WTC11 (cell line): ENCODE measurements at regions not wholly inside any gene's neighbourhood (a gene's known extent, or its start where the extent isn't known, plus 50 kb on each side); places are given as distances from the start of the nearest gene placed in this dataset.

Source experiments
- ATAC-seq: fragments of 200-7000 bp; cut with Tn5 transposase; 2 replicates; pipeline ENCODE4 v1.10.0; 2021; ENCODE audit warnings: mild to moderate bottlenecking, moderate library complexity
- CTCF ChIA-PET: fragments of 300-600 bp; sonication (Branson Sonifier 250); formaldehyde crosslinking; loops from one replicate; lab custom pipeline; 2021; ENCODE audit warnings: antibody characterized with exemption; lab: Charles Lee
- POLR2A ChIA-PET: fragments of 350-600 bp; sonication (Branson Sonifier 250); formaldehyde crosslinking; loops from one replicate; lab custom pipeline; 2021; ENCODE audit warnings: antibody characterized with exemption; lab: Charles Lee
- DNase-seq: peaks from one replicate; pipeline ENCODE4 v3.0.0; 2021; ENCODE audit warnings: low spot score
- H3K27ac Mint-ChIP-seq: 2 replicates; pipeline ENCODE4 v1.8.0; 2021; ENCODE audit warnings: mixed read lengths
- H3K27me3 Mint-ChIP-seq: 2 replicates; pipeline ENCODE4 v1.8.0; 2021; ENCODE audit warnings: low read depth, mild to moderate bottlenecking, moderate library complexity, mixed read lengths
- H3K36me3 Mint-ChIP-seq: 2 replicates; pipeline ENCODE4 v1.8.0; 2021; ENCODE audit warnings: mixed read lengths
- H3K4me1 Mint-ChIP-seq: 2 replicates; pipeline ENCODE4 v1.8.0; 2022; ENCODE audit warnings: mixed read lengths
- H3K4me3 Mint-ChIP-seq: 2 replicates; pipeline ENCODE4 v1.8.0; 2021; ENCODE audit warnings: mild to moderate bottlenecking, moderate library complexity, mixed read lengths
- H3K9me3 Mint-ChIP-seq: 2 replicates; pipeline ENCODE4 v1.8.0; 2021; ENCODE audit warnings: mixed read lengths
- AR ChIP-seq: fragments of 250-450 bp; sonication (Bioruptor Pico); IDR thresholded peaks from 2 replicates; pipeline ENCODE4 v1.9.0; 2021; ENCODE audit warnings: mild to moderate bottlenecking
- ARID4B ChIP-seq: sonication (generic); formaldehyde crosslinking; IDR thresholded peaks from 2 replicates; pipeline ENCODE4 v1.8.0; 2023; ENCODE audit warnings: missing genetic modification reagents, mild to moderate bottlenecking, borderline replicate concordance
- CREM ChIP-seq: sonication (generic); formaldehyde crosslinking; IDR thresholded peaks from 2 replicates; pipeline ENCODE4 v1.8.1; 2022; ENCODE audit warnings: mild to moderate bottlenecking, missing genetic modification reagents, moderate library complexity
- CTCF ChIP-seq: fragments of 200-600 bp; IDR thresholded peaks from 2 replicates; pipeline ENCODE4 v1.8.0; 2022; ENCODE audit warnings: antibody characterized with exemption
- E2F5 ChIP-seq: sonication (generic); formaldehyde crosslinking; IDR thresholded peaks from 2 replicates; pipeline ENCODE4 v1.8.1; 2022; ENCODE audit warnings: mild to moderate bottlenecking, moderate library complexity, missing genetic modification reagents
- FOXP4 ChIP-seq: sonication (generic); formaldehyde crosslinking; IDR thresholded peaks from 2 replicates; pipeline ENCODE4 v1.8.0; 2022; ENCODE audit warnings: mild to moderate bottlenecking, missing genetic modification reagents
- IRF2 ChIP-seq: sonication (generic); formaldehyde crosslinking; IDR thresholded peaks from 2 replicates; pipeline ENCODE4 v1.8.0; 2022; ENCODE audit warnings: low read depth, missing genetic modification reagents, borderline replicate concordance
- KAT7 ChIP-seq: sonication (generic); formaldehyde crosslinking; IDR thresholded peaks from 2 replicates; pipeline ENCODE4 v1.8.1; 2023; ENCODE audit warnings: missing genetic modification reagents, mild to moderate bottlenecking, borderline replicate concordance
- NR2C2 ChIP-seq: sonication (generic); formaldehyde crosslinking; IDR thresholded peaks from 2 replicates; pipeline ENCODE4 v1.8.0; 2022; ENCODE audit warnings: mild to moderate bottlenecking, missing genetic modification reagents
- OVOL2 ChIP-seq: fragments of 250-450 bp; sonication (Bioruptor Pico); IDR thresholded peaks from 2 replicates; pipeline ENCODE4 v1.9.0; 2021; ENCODE audit warnings: mild to moderate bottlenecking, borderline replicate concordance
- SP1 ChIP-seq: sonication (generic); formaldehyde crosslinking; conservative IDR thresholded peaks from 2 replicates; pipeline ENCODE4 v1.8.1; 2022; ENCODE audit warnings: missing genetic modification reagents
- TP53 ChIP-seq: sonication (generic); formaldehyde crosslinking; IDR thresholded peaks from 2 replicates; pipeline ENCODE4 v1.8.1; 2023; ENCODE audit warnings: mild to moderate bottlenecking, missing genetic modification reagents
- ZMAT4 ChIP-seq: fragments of 250-450 bp; sonication (Bioruptor Pico); IDR thresholded peaks from 2 replicates; pipeline ENCODE4 v1.9.0; 2021; ENCODE audit warnings: mild to moderate bottlenecking
- ZNF425 ChIP-seq: fragments of 250-450 bp; sonication (Bioruptor Pico); conservative IDR thresholded peaks from 2 replicates; pipeline ENCODE4 v1.9.0; 2021; ENCODE audit warnings: mild to moderate bottlenecking

- no peak overlapping the region for H3K4me3 Mint-ChIP-seq
- CTCF ChIA-PET: no interaction called here
- TF ChIP-seq IRF2 (no peak), ARID4B (CRISPR knock-in tag) (no peak), KAT7 (CRISPR knock-in tag) (no peak), CTCF (no peak), ZMAT4 (CRISPR knock-in tag) (no peak), ZNF425 (CRISPR knock-in tag) (no peak), TP53 (CRISPR knock-in tag) (no peak), E2F5 (no peak), NR2C2 (no peak), CREM (CRISPR knock-in tag) (no peak), AR (CRISPR knock-in tag) (no peak), OVOL2 (no peak), FOXP4 (CRISPR knock-in tag) (no peak), SP1 (CRISPR knock-in tag) (no peak)
Observed at GRCh38 chr5:24389968-24390367, 254.8 kb downstream of the CDH10 start.

More at GRCh38 chr5:24389968-24390367, 254.8 kb downstream of the CDH10 start:
- no peak for ATAC-seq
- POLR2A ChIA-PET: no interaction called here
- Mint-ChIP-seq H3K27me3 (peaks cover 2% of the 10 kb centered on the region; the same call in 1 of the 2 replicates), H3K9me3 (peaks cover 58% of the 10 kb centered on the region), H3K4me1 (no peaks in the 10 kb centered on the region), H3K36me3 (peaks cover 13% of the 10 kb centered on the region), H3K27ac (no peak overlapping the region)
- no peak for DNase-seq
